Neuronal stem cell (in vitro differentiated cells): ENCODE measurements at regions not wholly inside any gene's neighbourhood (a gene's known extent, or its start where the extent isn't known, plus 50 kb on each side); places are given as distances from the start of the nearest gene placed in this dataset.

Source experiments
- DNase-seq: peaks from one replicate; pipeline ENCODE4 v3.0.0-alpha.2; 2013; ENCODE audit warnings: low spot score
- H2AFZ ChIP-seq: one replicate; pipeline ENCODE4 v1.6.1; 2013; ENCODE audit warnings: mild to moderate bottlenecking, low read length, inconsistent platforms
- H2AK5ac ChIP-seq: 2 replicates; pipeline ENCODE4 v1.6.1; 2013; ENCODE audit warnings: low read depth, mild to moderate bottlenecking, inconsistent platforms, low read length, moderate library complexity, mixed read lengths
- H2BK120ac ChIP-seq: 2 replicates; pipeline ENCODE4 v1.6.1; 2013; ENCODE audit warnings: low read depth, mild to moderate bottlenecking, inconsistent platforms, low read length, moderate library complexity, mixed read lengths
- H2BK12ac ChIP-seq: one replicate; pipeline ENCODE4 v1.6.1; 2013; ENCODE audit warnings: low read length, inconsistent platforms
- H2BK15ac ChIP-seq: 2 replicates; pipeline ENCODE4 v1.6.1; 2013; ENCODE audit warnings: mild to moderate bottlenecking, low read length, inconsistent platforms, mixed read lengths
- H2BK5ac ChIP-seq: one replicate; pipeline ENCODE4 v1.6.1; 2013; ENCODE audit warnings: inconsistent platforms, mild to moderate bottlenecking, low read length, moderate library complexity
- H3K14ac ChIP-seq: one replicate; pipeline ENCODE4 v1.6.1; 2013; ENCODE audit warnings: low read length, inconsistent platforms
- H3K18ac ChIP-seq: 2 replicates; pipeline ENCODE4 v1.6.1; 2013; ENCODE audit warnings: low read length, inconsistent platforms
- H3K23ac ChIP-seq: 2 replicates; pipeline ENCODE4 v1.6.1; 2013; ENCODE audit warnings: low read depth, mild to moderate bottlenecking, mixed read lengths, low read length, inconsistent platforms; ENCODE audit not compliant: poor library complexity
- H3K27ac ChIP-seq: replicated peaks from 3 replicates; pipeline ENCODE4 v1.5.1; 2013; ENCODE audit warnings: low read length, inconsistent platforms
- H3K27me3 ChIP-seq, 3 experiments: 2 replicates each; pipeline ENCODE4 v1.6.1; 2013; ENCODE audit warnings: low read length in 3 of 3, mild to moderate bottlenecking in 2 of 3, inconsistent platforms in 1 of 3, low read depth in 1 of 3, mixed read lengths in 1 of 3, moderate library complexity in 1 of 3; ENCODE audit not compliant: control insufficient read depth in 3 of 3, insufficient read depth in 3 of 3
- H3K36me3 ChIP-seq, 2 donors: replicated peaks in 1 of 2; 2 replicates each; pipeline ENCODE4 v1.6.1; 2013; ENCODE audit warnings: low read length in 2 of 2; ENCODE audit not compliant: control insufficient read depth in 2 of 2, insufficient read depth in 2 of 2
- H3K4ac ChIP-seq: 2 replicates; pipeline ENCODE4 v1.6.1; 2013; ENCODE audit warnings: inconsistent platforms, mild to moderate bottlenecking, low read length, moderate library complexity
- H3K4me1 ChIP-seq, 2 donors: 1 replicate in 1 of 2; 2 replicates in 1 of 2; pipeline ENCODE4 v1.6.1; 2013; ENCODE audit warnings: low read length in 2 of 2, low read depth in 1 of 2; ENCODE audit not compliant: control insufficient read depth in 2 of 2, insufficient read depth in 1 of 2
- H3K4me2 ChIP-seq: one replicate; pipeline ENCODE4 v1.6.1; 2013; ENCODE audit warnings: mild to moderate bottlenecking, low read length, inconsistent platforms; ENCODE audit not compliant: insufficient read depth, poor library complexity, severe bottlenecking
- H3K4me3 ChIP-seq, 2 donors: 2 replicates each; pipeline ENCODE4 v1.5.1; 2013; ENCODE audit warnings: low read length in 2 of 2, mild to moderate bottlenecking in 2 of 2, inconsistent platforms in 1 of 2, moderate library complexity in 1 of 2
- H3K79me1 ChIP-seq: one replicate; pipeline ENCODE4 v1.6.1; 2013; ENCODE audit warnings: low read depth, mild to moderate bottlenecking, inconsistent platforms, low read length, moderate library complexity
- H3K9ac ChIP-seq: one replicate; pipeline ENCODE4 v1.6.1; 2013; ENCODE audit warnings: mild to moderate bottlenecking, low read depth, low read length, inconsistent platforms; ENCODE audit not compliant: poor library complexity
- H3K9me3 ChIP-seq, 2 donors: replicated peaks in 1 of 2; 2 replicates each; pipeline versions ENCODE3 to v1.6.1; 2013; ENCODE audit warnings: low read length in 2 of 2, mild to moderate bottlenecking in 2 of 2, inconsistent platforms in 1 of 2, low read depth in 1 of 2, mixed read lengths in 1 of 2, moderate library complexity in 1 of 2; ENCODE audit not compliant: control insufficient read depth in 2 of 2, insufficient read depth in 1 of 2
- H4K8ac ChIP-seq: one replicate; pipeline ENCODE4 v1.6.1; 2013; ENCODE audit warnings: low read depth, mild to moderate bottlenecking, inconsistent platforms, low read length, moderate library complexity
- H4K91ac ChIP-seq: one replicate; pipeline ENCODE4 v1.6.1; 2013; ENCODE audit warnings: low read length, low read depth, mild to moderate bottlenecking, inconsistent platforms; ENCODE audit not compliant: poor library complexity
- whole genome bisulfite sequencing, 2 donors: extraction: QIAGEN DNeasy Blood & Tissue Kit; methylation state at CpG; one replicate each; pipeline ENCODE4 v1.1.7; 2013; ENCODE audit warnings: missing lambda C conversion rate in 2 of 2, mixed read lengths in 1 of 2; ENCODE audit not compliant: insufficient read length in 2 of 2, insufficient replicate concordance in 1 of 2; ENCODE audit errors: extremely low coverage in 2 of 2; 5-methylcytosine and 5-hydroxymethylcytosine counted together

DNA sequence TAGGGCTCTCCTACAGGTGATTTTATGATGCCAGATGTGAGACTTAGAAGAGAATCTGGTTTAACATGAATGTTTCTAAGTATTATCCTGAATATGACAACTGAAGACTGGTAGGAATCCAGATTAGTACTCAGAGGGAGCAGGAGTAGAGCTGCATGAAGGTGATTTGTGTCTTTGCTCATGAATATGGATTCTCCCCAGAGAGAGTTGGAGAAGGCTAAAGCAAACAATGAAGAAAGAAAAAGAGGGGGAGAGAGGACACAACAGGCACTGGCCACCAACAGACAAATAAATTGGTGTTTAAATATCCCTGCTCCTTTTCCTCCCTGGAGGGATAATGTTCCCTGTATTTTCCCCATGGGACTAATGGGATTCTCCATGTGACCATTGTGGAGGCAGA lies 427.0 kb upstream of the KLF12 start:
- Histone ChIP-seq H2BK120ac (no peak overlapping the region), H3K4ac (no peak overlapping the region), H2BK5ac (no peak overlapping the region), H3K27ac (no peak overlapping the region), H3K4me2 (no peak overlapping the region), H3K36me3 (no peaks in the 10 kb centered on the region), H2AK5ac (no peak overlapping the region), H2BK15ac (no peak overlapping the region), H2AFZ (peak overlapping the region; percentile 62), H3K79me1 (no peaks in the 10 kb centered on the region), H3K4me3 (no peak overlapping the region), H3K9ac (no peak overlapping the region), H2BK12ac (no peak overlapping the region), H4K91ac (no peak overlapping the region), H3K18ac (no peak overlapping the region), H3K27me3 (no peaks in the 10 kb centered on the region), H4K8ac (no peak overlapping the region), H3K14ac (no peak overlapping the region), H3K9me3 (peaks cover 0 to 3% of the 10 kb centered on the region in 2 donors), H3K23ac (no peak overlapping the region), H3K4me1 (peaks cover 0 to 4% of the 10 kb centered on the region in 2 donors)
- DNase-seq, result no peak

GRCh38 chr13:74560325-74560724 lies 426.1 kb upstream of the KLF12 start:
- Histone ChIP-seq H3K27ac (no peak overlapping the region), H2BK12ac (no peak overlapping the region), H3K9ac (no peak overlapping the region), H2AFZ (no peak overlapping the region), H3K4ac (no peak overlapping the region), H4K91ac (no peak overlapping the region), H3K18ac (no peak overlapping the region), H2BK120ac (no peak overlapping the region), H2AK5ac (no peak overlapping the region), H2BK5ac (no peak overlapping the region), H2BK15ac (no peak overlapping the region), H3K79me1 (no peaks in the 10 kb centered on the region), H3K27me3 (no peaks in the 10 kb centered on the region), H3K23ac (no peak overlapping the region), H3K4me2 (no peak overlapping the region), H3K9me3 (peaks cover 0 to 3% of the 10 kb centered on the region in 2 donors), H3K36me3 (no peaks in the 10 kb centered on the region), H3K4me3 (no peak overlapping the region), H4K8ac (no peak overlapping the region), H3K14ac (no peak overlapping the region), H3K4me1 (peaks cover 1 to 11% of the 10 kb centered on the region in 2 donors)
- no CpG with 5 or more reads among the region's 4 CpGs for WGBS, 2 donors
- no peak for DNase-seq

DNA sequence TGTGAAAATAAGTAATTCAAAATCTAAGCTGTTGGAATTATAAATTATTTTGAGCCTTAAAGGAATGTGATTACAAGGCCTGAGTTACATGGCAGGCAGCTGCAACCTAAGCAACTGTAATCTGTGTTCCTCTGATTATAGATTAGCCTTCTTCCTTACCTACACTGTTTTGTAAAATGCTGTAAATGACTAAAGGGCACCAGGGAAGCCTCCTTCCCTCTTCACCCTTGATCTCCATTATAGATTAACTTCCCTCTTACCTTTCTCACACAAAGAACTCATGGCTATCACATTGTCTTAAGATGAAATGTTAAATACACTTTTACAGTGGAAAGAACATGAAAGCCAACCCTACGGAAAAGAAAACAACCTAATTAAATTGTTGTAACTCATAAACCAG lies 423.7 kb upstream of the KLF12 start:
- H3K4me3 ChIP-seq, result no peak overlapping the region
- H2BK15ac ChIP-seq, result no peak overlapping the region
- no peak overlapping the region for H3K4me2 ChIP-seq
- no peak overlapping the region for H2BK120ac ChIP-seq
- H4K8ac ChIP-seq, result no peak overlapping the region
- no peaks in the 10 kb centered on the region for H3K36me3 ChIP-seq
- peak overlapping the region; percentile 2 for H2AFZ ChIP-seq
- H3K9me3 ChIP-seq, result peaks cover 0 to 6% of the 10 kb centered on the region in 2 donors
- no peak overlapping the region for H3K18ac ChIP-seq
- no peak overlapping the region for H3K27ac ChIP-seq
- no peaks in the 10 kb centered on the region for H3K79me1 ChIP-seq
- no peak overlapping the region for H2BK12ac ChIP-seq
- no peak overlapping the region for H3K9ac ChIP-seq
- H3K27me3 ChIP-seq, result no peaks in the 10 kb centered on the region
- no peak overlapping the region for H2AK5ac ChIP-seq
- H3K4me1 ChIP-seq, result peaks cover 4 to 22% of the 10 kb centered on the region in 2 donors
- no peak overlapping the region for H3K14ac ChIP-seq
- no CpG with 5 or more reads among the region's 1 CpG for WGBS, 2 donors
- H3K23ac ChIP-seq, result no peak overlapping the region
- DNase-seq, result no peak
- H3K4ac ChIP-seq, result no peak overlapping the region
- H2BK5ac ChIP-seq, result no peak overlapping the region
- no peak overlapping the region for H4K91ac ChIP-seq

DNA sequence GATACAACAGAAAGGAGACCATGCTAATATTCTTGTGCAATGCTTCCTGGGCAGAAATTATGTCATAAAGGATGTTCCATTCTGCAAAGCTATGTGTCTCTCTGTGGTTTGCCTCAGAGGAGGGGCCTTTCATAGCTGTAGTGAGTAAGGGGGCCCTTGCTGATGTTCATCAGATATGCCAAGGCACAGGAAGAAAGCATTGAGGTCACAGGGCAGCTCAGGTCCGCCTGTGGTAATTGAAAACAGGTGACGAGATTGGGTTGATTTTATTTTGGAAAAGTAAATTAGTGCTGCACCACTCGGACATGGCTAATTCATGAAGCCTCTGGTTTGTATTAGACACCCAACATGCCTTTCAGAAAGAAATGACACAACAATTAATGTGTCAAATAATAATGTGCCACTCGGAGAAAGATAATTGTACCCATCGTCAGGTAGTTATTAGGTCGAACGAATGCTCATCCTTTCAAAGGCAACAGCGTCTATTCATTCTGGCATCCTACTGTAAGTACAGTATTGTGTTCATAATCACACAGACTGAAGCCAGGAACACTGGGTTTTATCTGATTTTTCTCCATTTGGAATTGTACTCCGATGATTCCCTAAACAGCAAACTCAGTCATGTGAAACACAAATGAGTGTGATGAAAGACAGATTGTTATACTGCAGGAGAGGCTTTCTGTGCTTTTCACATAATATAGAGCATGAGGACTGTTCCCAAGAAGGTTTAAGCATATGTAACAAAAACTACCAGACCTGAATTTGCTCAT lies 421.6 kb upstream of the KLF12 start:
- Histone ChIP-seq H2BK5ac (no peak overlapping the region), H2AK5ac (no peak overlapping the region), H4K91ac (no peak overlapping the region), H2BK15ac (no peak overlapping the region), H3K9me3 (peaks cover 0 to 7% of the 10 kb centered on the region in 2 donors), H3K9ac (no peak overlapping the region), H3K23ac (no peak overlapping the region), H3K4me1 (peaks cover 4 to 18% of the 10 kb centered on the region in 2 donors), H3K27me3 (no peaks in the 10 kb centered on the region), H3K4me2 (no peak overlapping the region), H3K79me1 (no peaks in the 10 kb centered on the region), H3K36me3 (no peaks in the 10 kb centered on the region), H3K14ac (no peak overlapping the region), H4K8ac (no peak overlapping the region), H2BK120ac (no peak overlapping the region), H3K27ac (no peak overlapping the region), H3K18ac (no peak overlapping the region), H3K4ac (no peak overlapping the region), H3K4me3 (no peak overlapping the region), H2BK12ac (no peak overlapping the region), H2AFZ (peak overlapping the region; percentile 83)
- DNase-seq, result no peak
- WGBS, 2 donors, result no CpG with 5 or more reads among the region's 9 CpGs
